ENCODE measurements at regions not wholly inside any gene's neighbourhood (a gene's known extent, or its start where the extent isn't known, plus 50 kb on each side); places are given as distances from the start of the nearest gene placed in this dataset.
"Not testable (repeated sequence)": the region's sequence is repeated elsewhere in the genome, so short reads cannot be mapped to it uniquely, and the experiment has no call there.

GRCh38 chr12:9396367-9396766, 188.2 kb upstream of the PZP start:
- 93% methylated on average over 2 of the region's 14 CpGs; no CpG with 5 or more reads in 1 of the 2 experiments for WGBS, 2 experiments (ENCODE audit: extremely low coverage in 2 of 2, insufficient read length in 1 of 2)
- H3K14ac ChIP-seq (replicated peaks; ENCODE audit: low read depth, low read length); H4K5ac ChIP-seq (ENCODE audit: low read depth, low read length); H2BK120ac ChIP-seq (ENCODE audit: low read depth, low read length); H3K36me3 ChIP-seq (ENCODE audit: control insufficient read depth, insufficient read depth, low read length); dilution Hi-C loops (cut with HindIII; ENCODE audit: low sequenced_read_pairs, unreplicated experiment); H3K79me1 ChIP-seq (ENCODE audit: low read depth in 1 of 2, low read length in 2 of 2); ATAC-seq (ENCODE audit: low read depth); H3K9me1 ChIP-seq (ENCODE audit: insufficient read depth, low read length); H3K27ac ChIP-seq (ENCODE audit: insufficient read depth, low read length); H3K27me3 ChIP-seq (ENCODE audit: control insufficient read depth, insufficient read depth, low read length); intact Hi-C loops (cut with micrococcal nuclease); H2BK20ac ChIP-seq (ENCODE audit: low read depth, low read length); H4K20me1 ChIP-seq (ENCODE audit: insufficient read depth, low read length); H2BK15ac ChIP-seq (ENCODE audit: low read depth, low read length); in situ Hi-C loops (cut with MboI; ENCODE audit: low sequenced_read_pairs); BruUV-seq (replicated peaks); H2BK5ac ChIP-seq (ENCODE audit: low read depth, low read length, poor library complexity, severe bottlenecking); POLR2A ChIA-PET (ENCODE audit: unreplicated experiment); CTCF ChIA-PET; H3K9ac ChIP-seq (ENCODE audit: low read depth, low read length); H3K4ac ChIP-seq (ENCODE audit: low read depth, low read length); H4K8ac ChIP-seq (ENCODE audit: low read depth in 2 of 2, low read length in 2 of 2); H3K9me3 ChIP-seq (ENCODE audit: control insufficient read depth, insufficient read depth, low read length); H3K23ac ChIP-seq (ENCODE audit: low read depth, low read length); H3K4me2 ChIP-seq (ENCODE audit: low read depth, low read length); H3K18ac ChIP-seq (ENCODE audit: low read depth, low read length); H2AK5ac ChIP-seq (ENCODE audit: low read depth, low read length); H4K91ac ChIP-seq (ENCODE audit: insufficient read depth, low read depth, low read length); H3K56ac ChIP-seq (ENCODE audit: extremely low read depth, insufficient read depth, low read length); H2AFZ ChIP-seq (replicated peaks; ENCODE audit: low read length, poor library complexity); H3K4me3 ChIP-seq (ENCODE audit: insufficient read depth, low read depth, low read length); H2AK9ac ChIP-seq (replicated peaks; ENCODE audit: low read depth, low read length, poor library complexity); H3K4me1 ChIP-seq (ENCODE audit: control insufficient read depth, insufficient read depth, low read length); DNase-seq: not testable (repeated sequence)

- H2AFZ ChIP-seq (replicated peaks; ENCODE audit: low read length, poor library complexity); H4K5ac ChIP-seq (ENCODE audit: low read depth, low read length); H3K4ac ChIP-seq (ENCODE audit: low read depth, low read length); H2BK20ac ChIP-seq (ENCODE audit: low read depth, low read length); H3K9ac ChIP-seq (ENCODE audit: low read depth, low read length); ATAC-seq (ENCODE audit: low read depth); H2BK120ac ChIP-seq (ENCODE audit: low read depth, low read length); H2BK5ac ChIP-seq (ENCODE audit: low read depth, low read length, poor library complexity, severe bottlenecking); H2AK9ac ChIP-seq (replicated peaks; ENCODE audit: low read depth, low read length, poor library complexity); H2BK15ac ChIP-seq (ENCODE audit: low read depth, low read length); H3K4me3 ChIP-seq (ENCODE audit: insufficient read depth, low read depth, low read length); H4K8ac ChIP-seq (ENCODE audit: low read depth in 2 of 2, low read length in 2 of 2); H3K4me2 ChIP-seq (ENCODE audit: low read depth, low read length); H3K4me1 ChIP-seq (ENCODE audit: control insufficient read depth, insufficient read depth, low read length); CTCF ChIA-PET; H3K18ac ChIP-seq (ENCODE audit: low read depth, low read length); POLR2A ChIA-PET (ENCODE audit: unreplicated experiment); H3K9me3 ChIP-seq (ENCODE audit: control insufficient read depth, insufficient read depth, low read length); dilution Hi-C loops (cut with HindIII; ENCODE audit: low sequenced_read_pairs, unreplicated experiment); in situ Hi-C loops (cut with MboI; ENCODE audit: low sequenced_read_pairs); H2AK5ac ChIP-seq (ENCODE audit: low read depth, low read length); H3K27ac ChIP-seq (ENCODE audit: insufficient read depth, low read length); H3K9me1 ChIP-seq (ENCODE audit: insufficient read depth, low read length); DNase-seq; H3K23ac ChIP-seq (ENCODE audit: low read depth, low read length); H4K20me1 ChIP-seq (ENCODE audit: insufficient read depth, low read length); H3K27me3 ChIP-seq (ENCODE audit: control insufficient read depth, insufficient read depth, low read length); H3K36me3 ChIP-seq (ENCODE audit: control insufficient read depth, insufficient read depth, low read length); H3K56ac ChIP-seq (ENCODE audit: extremely low read depth, insufficient read depth, low read length); intact Hi-C loops (cut with micrococcal nuclease); H3K14ac ChIP-seq (replicated peaks; ENCODE audit: low read depth, low read length); H4K91ac ChIP-seq (ENCODE audit: insufficient read depth, low read depth, low read length); BruUV-seq (replicated peaks); H3K79me1 ChIP-seq (ENCODE audit: low read depth in 1 of 2, low read length in 2 of 2): not testable (repeated sequence)
- no CpG with 5 or more reads among the region's 5 CpGs for WGBS, 2 experiments (ENCODE audit: extremely low coverage in 2 of 2, insufficient read length in 1 of 2)
These were observed 187.0 kb upstream of the PZP start for GRCh38 chr12:9395220-9395619.
